GM21381 (cell line): ENCODE measurements at regions not wholly inside any gene's neighbourhood (a gene's known extent, or its start where the extent isn't known, plus 50 kb on each side); places are given as distances from the start of the nearest gene placed in this dataset.

Source experiments
- ATAC-seq: cut with Tn5 transposase; IDR thresholded peaks from one replicate; pipeline ENCODE4 v1.9.1; 2021; ENCODE audit warnings: mild to moderate bottlenecking, moderate library complexity; ENCODE audit not compliant: unreplicated experiment

GRCh38 chr3:102177075-102177755, 257.6 kb upstream of the ZPLD1 start:
- ATAC-seq: no peak

GRCh38 chr3:102178817-102179216, 256.0 kb upstream of the ZPLD1 start:
- no peak for ATAC-seq

GRCh38 chr3:102179326-102180177, 255.3 kb upstream of the ZPLD1 start:
- ATAC-seq: no peak

- no peak for ATAC-seq
Observed at GRCh38 chr3:102180280-102180931, 254.4 kb upstream of the ZPLD1 start.

GRCh38 chr3:102181175-102181920, 253.5 kb upstream of the ZPLD1 start:
- no peak for ATAC-seq

- ATAC-seq: no peak
Observed at GRCh38 chr3:102182162-102182561, 252.7 kb upstream of the ZPLD1 start.

GRCh38 chr3:102183186-102183585, 251.6 kb upstream of the ZPLD1 start:
- ATAC-seq: no peak

- no peak for ATAC-seq
Observed at GRCh38 chr3:102183623-102184022, 251.2 kb upstream of the ZPLD1 start.

GRCh38 chr3:102189541-102189940, 245.3 kb upstream of the ZPLD1 start:
- ATAC-seq: no peak

- no peak for ATAC-seq
Observed at GRCh38 chr3:102189956-102190723, 244.7 kb upstream of the ZPLD1 start.

- ATAC-seq: no peak
Observed at GRCh38 chr3:102192575-102192974, 242.2 kb upstream of the ZPLD1 start.

GRCh38 chr3:102193255-102193654, 241.6 kb upstream of the ZPLD1 start:
- no peak for ATAC-seq

GRCh38 chr3:102194001-102194400, 240.8 kb upstream of the ZPLD1 start:
- ATAC-seq: no peak

GRCh38 chr3:102194760-102195159, 240.1 kb upstream of the ZPLD1 start:
- no peak for ATAC-seq

GRCh38 chr3:102195198-102195948, 239.4 kb upstream of the ZPLD1 start:
- no peak for ATAC-seq

GRCh38 chr3:102200126-102200525, 234.7 kb upstream of the ZPLD1 start:
- ATAC-seq: no peak

GRCh38 chr3:102200560-102200959, 234.3 kb upstream of the ZPLD1 start:
- no peak for ATAC-seq

GRCh38 chr3:102205647-102206046, 229.2 kb upstream of the ZPLD1 start:
- ATAC-seq: no peak

- no peak for ATAC-seq
Observed at GRCh38 chr3:102206511-102207031, 228.2 kb upstream of the ZPLD1 start.
